WTC11 (cell line): ENCODE measurements at regions not wholly inside any gene's neighbourhood (a gene's known extent, or its start where the extent isn't known, plus 50 kb on each side); places are given as distances from the start of the nearest gene placed in this dataset.

Source experiments
- ATAC-seq: fragments of 200-7000 bp; cut with Tn5 transposase; 2 replicates; pipeline ENCODE4 v1.10.0; 2021; ENCODE audit warnings: mild to moderate bottlenecking, moderate library complexity
- CTCF ChIA-PET: fragments of 300-600 bp; sonication (Branson Sonifier 250); formaldehyde crosslinking; loops from one replicate; lab custom pipeline; 2021; ENCODE audit warnings: antibody characterized with exemption; lab: Charles Lee
- POLR2A ChIA-PET: fragments of 350-600 bp; sonication (Branson Sonifier 250); formaldehyde crosslinking; loops from one replicate; lab custom pipeline; 2021; ENCODE audit warnings: antibody characterized with exemption; lab: Charles Lee
- DNase-seq: peaks from one replicate; pipeline ENCODE4 v3.0.0; 2021; ENCODE audit warnings: low spot score
- H3K27ac Mint-ChIP-seq: 2 replicates; pipeline ENCODE4 v1.8.0; 2021; ENCODE audit warnings: mixed read lengths
- H3K27me3 Mint-ChIP-seq: 2 replicates; pipeline ENCODE4 v1.8.0; 2021; ENCODE audit warnings: low read depth, mild to moderate bottlenecking, moderate library complexity, mixed read lengths
- H3K36me3 Mint-ChIP-seq: 2 replicates; pipeline ENCODE4 v1.8.0; 2021; ENCODE audit warnings: mixed read lengths
- H3K4me1 Mint-ChIP-seq: 2 replicates; pipeline ENCODE4 v1.8.0; 2022; ENCODE audit warnings: mixed read lengths
- H3K4me3 Mint-ChIP-seq: 2 replicates; pipeline ENCODE4 v1.8.0; 2021; ENCODE audit warnings: mild to moderate bottlenecking, moderate library complexity, mixed read lengths
- H3K9me3 Mint-ChIP-seq: 2 replicates; pipeline ENCODE4 v1.8.0; 2021; ENCODE audit warnings: mixed read lengths
- FOXK1 ChIP-seq: sonication (generic); formaldehyde crosslinking; IDR thresholded peaks from 2 replicates; pipeline ENCODE4 v1.8.0; 2022; ENCODE audit warnings: mild to moderate bottlenecking, moderate library complexity, missing genetic modification reagents
- MYBL2 ChIP-seq: sonication (generic); formaldehyde crosslinking; IDR thresholded peaks from 2 replicates; pipeline ENCODE4 v1.8.1; 2023; ENCODE audit warnings: mild to moderate bottlenecking, moderate library complexity, missing genetic modification reagents
- SMAD4 ChIP-seq: sonication (generic); formaldehyde crosslinking; IDR thresholded peaks from 2 replicates; pipeline ENCODE4 v1.8.0; 2022; ENCODE audit warnings: mild to moderate bottlenecking, missing genetic modification reagents
- TEAD4 ChIP-seq: sonication (generic); formaldehyde crosslinking; IDR thresholded peaks from 2 replicates; pipeline ENCODE4 v1.8.0; 2022; ENCODE audit warnings: mild to moderate bottlenecking, missing genetic modification reagents
- ZNF121 ChIP-seq: sonication (generic); formaldehyde crosslinking; IDR thresholded peaks from 2 replicates; pipeline ENCODE4 v1.8.0; 2023; ENCODE audit warnings: missing genetic modification reagents
- ZNF232 ChIP-seq: sonication (generic); formaldehyde crosslinking; IDR thresholded peaks from 2 replicates; pipeline ENCODE4 v1.8.0; 2022; ENCODE audit warnings: mild to moderate bottlenecking, missing genetic modification reagents
- ZNF671 ChIP-seq: fragments of 250-450 bp; sonication (Bioruptor Pico); IDR thresholded peaks from 2 replicates; pipeline ENCODE4 v1.8.0; 2021; ENCODE audit warnings: mild to moderate bottlenecking
- TF ChIP-seq, protein P1 (sequence below): sonication (generic); formaldehyde crosslinking; IDR thresholded peaks from 2 replicates; pipeline ENCODE4 v1.8.0; 2023; ENCODE audit warnings: missing genetic modification reagents
- TF ChIP-seq, protein P2 (sequence below): sonication (generic); formaldehyde crosslinking; IDR thresholded peaks from 2 replicates; pipeline ENCODE4 v1.8.0; 2022; ENCODE audit warnings: mild to moderate bottlenecking, missing genetic modification reagents
- TF ChIP-seq, protein P3 (sequence below): sonication (generic); formaldehyde crosslinking; IDR thresholded peaks from 2 replicates; pipeline ENCODE4 v1.8.0; 2022; ENCODE audit warnings: missing genetic modification reagents
- TF ChIP-seq, protein P4 (sequence below): fragments of 250-450 bp; sonication (Bioruptor Pico); IDR thresholded peaks from 2 replicates; pipeline ENCODE4 v1.9.0; 2021; ENCODE audit warnings: mild to moderate bottlenecking, borderline replicate concordance
- TF ChIP-seq, protein P5 (sequence below): fragments of 250-450 bp; sonication (Bioruptor Pico); IDR thresholded peaks from 2 replicates; pipeline ENCODE4 v2.1.2; 2022; ENCODE audit warnings: mild to moderate bottlenecking, moderate library complexity
- TF ChIP-seq, protein P6 (sequence below): sonication (generic); formaldehyde crosslinking; IDR thresholded peaks from 2 replicates; pipeline ENCODE4 v1.8.0; 2023; ENCODE audit warnings: missing genetic modification reagents, mild to moderate bottlenecking, borderline replicate concordance

DNA sequence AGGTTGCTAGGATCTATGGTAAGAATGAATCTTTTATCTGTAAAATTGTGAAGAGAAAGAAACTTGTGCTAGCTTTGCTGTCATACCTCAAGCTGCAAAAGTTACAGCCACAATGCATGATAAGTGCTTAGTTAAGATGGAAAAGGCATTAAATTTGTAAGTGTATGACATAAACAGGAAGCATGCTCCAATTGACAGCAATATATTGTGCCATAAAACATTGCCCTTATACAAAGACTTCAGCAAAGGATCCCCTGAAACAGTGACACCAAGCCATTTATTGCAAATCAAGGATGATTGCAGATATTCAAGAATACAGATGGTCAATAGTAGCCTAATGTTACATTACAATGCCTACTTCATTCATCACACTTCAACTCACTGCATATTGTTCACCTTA is 283.1 kb downstream of the CPS1 start (continued):
- no peak for TF ChIP-seq SMAD4 (CRISPR knock-in tag)
- no peak for TF ChIP-seq TEAD4 (CRISPR knock-in tag)
- no peak for TF ChIP-seq ZNF121 (CRISPR knock-in tag)
- no peak for TF ChIP-seq ZNF671
- TF ChIP-seq, protein P1, sequence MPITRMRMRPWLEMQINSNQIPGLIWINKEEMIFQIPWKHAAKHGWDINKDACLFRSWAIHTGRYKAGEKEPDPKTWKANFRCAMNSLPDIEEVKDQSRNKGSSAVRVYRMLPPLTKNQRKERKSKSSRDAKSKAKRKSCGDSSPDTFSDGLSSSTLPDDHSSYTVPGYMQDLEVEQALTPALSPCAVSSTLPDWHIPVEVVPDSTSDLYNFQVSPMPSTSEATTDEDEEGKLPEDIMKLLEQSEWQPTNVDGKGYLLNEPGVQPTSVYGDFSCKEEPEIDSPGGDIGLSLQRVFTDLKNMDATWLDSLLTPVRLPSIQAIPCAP (CRISPR knock-in tag) = no peak
- TF ChIP-seq, protein P2, sequence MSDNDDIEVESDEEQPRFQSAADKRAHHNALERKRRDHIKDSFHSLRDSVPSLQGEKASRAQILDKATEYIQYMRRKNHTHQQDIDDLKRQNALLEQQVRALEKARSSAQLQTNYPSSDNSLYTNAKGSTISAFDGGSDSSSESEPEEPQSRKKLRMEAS (CRISPR knock-in tag) = no peak
- TF ChIP-seq, protein P3, sequence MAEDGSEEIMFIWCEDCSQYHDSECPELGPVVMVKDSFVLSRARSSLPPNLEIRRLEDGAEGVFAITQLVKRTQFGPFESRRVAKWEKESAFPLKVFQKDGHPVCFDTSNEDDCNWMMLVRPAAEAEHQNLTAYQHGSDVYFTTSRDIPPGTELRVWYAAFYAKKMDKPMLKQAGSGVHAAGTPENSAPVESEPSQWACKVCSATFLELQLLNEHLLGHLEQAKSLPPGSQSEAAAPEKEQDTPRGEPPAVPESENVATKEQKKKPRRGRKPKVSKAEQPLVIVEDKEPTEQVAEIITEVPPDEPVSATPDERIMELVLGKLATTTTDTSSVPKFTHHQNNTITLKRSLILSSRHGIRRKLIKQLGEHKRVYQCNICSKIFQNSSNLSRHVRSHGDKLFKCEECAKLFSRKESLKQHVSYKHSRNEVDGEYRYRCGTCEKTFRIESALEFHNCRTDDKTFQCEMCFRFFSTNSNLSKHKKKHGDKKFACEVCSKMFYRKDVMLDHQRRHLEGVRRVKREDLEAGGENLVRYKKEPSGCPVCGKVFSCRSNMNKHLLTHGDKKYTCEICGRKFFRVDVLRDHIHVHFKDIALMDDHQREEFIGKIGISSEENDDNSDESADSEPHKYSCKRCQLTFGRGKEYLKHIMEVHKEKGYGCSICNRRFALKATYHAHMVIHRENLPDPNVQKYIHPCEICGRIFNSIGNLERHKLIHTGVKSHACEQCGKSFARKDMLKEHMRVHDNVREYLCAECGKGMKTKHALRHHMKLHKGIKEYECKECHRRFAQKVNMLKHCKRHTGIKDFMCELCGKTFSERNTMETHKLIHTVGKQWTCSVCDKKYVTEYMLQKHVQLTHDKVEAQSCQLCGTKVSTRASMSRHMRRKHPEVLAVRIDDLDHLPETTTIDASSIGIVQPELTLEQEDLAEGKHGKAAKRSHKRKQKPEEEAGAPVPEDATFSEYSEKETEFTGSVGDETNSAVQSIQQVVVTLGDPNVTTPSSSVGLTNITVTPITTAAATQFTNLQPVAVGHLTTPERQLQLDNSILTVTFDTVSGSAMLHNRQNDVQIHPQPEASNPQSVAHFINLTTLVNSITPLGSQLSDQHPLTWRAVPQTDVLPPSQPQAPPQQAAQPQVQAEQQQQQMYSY (CRISPR knock-in tag) = no peak

DNA sequence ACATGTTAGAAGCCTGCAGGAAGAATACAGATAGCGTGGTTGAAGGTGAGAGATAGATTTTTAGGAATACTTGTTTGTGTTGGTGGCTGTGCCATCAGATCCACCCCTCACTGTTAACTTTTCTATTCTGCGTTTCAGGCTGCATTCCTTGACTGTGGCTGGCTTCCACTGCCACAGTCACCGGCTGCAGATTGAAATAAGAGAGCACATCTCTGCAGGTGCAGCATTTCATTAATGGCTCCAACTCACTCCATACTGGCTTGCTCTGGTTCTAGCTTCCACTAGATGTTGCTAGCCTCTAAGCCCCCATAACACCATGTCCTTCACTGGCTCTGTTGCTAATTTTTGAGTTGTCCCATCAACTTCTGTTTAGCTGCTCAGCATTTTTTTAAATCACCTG is 286.5 kb downstream of the CPS1 start:
- TF ChIP-seq FOXK1 (no peak), MYBL2 (CRISPR knock-in tag) (no peak), ZNF232 (CRISPR knock-in tag) (no peak)
- TF ChIP-seq, protein P4, sequence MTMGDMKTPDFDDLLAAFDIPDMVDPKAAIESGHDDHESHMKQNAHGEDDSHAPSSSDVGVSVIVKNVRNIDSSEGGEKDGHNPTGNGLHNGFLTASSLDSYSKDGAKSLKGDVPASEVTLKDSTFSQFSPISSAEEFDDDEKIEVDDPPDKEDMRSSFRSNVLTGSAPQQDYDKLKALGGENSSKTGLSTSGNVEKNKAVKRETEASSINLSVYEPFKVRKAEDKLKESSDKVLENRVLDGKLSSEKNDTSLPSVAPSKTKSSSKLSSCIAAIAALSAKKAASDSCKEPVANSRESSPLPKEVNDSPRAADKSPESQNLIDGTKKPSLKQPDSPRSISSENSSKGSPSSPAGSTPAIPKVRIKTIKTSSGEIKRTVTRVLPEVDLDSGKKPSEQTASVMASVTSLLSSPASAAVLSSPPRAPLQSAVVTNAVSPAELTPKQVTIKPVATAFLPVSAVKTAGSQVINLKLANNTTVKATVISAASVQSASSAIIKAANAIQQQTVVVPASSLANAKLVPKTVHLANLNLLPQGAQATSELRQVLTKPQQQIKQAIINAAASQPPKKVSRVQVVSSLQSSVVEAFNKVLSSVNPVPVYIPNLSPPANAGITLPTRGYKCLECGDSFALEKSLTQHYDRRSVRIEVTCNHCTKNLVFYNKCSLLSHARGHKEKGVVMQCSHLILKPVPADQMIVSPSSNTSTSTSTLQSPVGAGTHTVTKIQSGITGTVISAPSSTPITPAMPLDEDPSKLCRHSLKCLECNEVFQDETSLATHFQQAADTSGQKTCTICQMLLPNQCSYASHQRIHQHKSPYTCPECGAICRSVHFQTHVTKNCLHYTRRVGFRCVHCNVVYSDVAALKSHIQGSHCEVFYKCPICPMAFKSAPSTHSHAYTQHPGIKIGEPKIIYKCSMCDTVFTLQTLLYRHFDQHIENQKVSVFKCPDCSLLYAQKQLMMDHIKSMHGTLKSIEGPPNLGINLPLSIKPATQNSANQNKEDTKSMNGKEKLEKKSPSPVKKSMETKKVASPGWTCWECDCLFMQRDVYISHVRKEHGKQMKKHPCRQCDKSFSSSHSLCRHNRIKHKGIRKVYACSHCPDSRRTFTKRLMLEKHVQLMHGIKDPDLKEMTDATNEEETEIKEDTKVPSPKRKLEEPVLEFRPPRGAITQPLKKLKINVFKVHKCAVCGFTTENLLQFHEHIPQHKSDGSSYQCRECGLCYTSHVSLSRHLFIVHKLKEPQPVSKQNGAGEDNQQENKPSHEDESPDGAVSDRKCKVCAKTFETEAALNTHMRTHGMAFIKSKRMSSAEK (CRISPR knock-in tag) = no peak
- TF ChIP-seq, protein P5, sequence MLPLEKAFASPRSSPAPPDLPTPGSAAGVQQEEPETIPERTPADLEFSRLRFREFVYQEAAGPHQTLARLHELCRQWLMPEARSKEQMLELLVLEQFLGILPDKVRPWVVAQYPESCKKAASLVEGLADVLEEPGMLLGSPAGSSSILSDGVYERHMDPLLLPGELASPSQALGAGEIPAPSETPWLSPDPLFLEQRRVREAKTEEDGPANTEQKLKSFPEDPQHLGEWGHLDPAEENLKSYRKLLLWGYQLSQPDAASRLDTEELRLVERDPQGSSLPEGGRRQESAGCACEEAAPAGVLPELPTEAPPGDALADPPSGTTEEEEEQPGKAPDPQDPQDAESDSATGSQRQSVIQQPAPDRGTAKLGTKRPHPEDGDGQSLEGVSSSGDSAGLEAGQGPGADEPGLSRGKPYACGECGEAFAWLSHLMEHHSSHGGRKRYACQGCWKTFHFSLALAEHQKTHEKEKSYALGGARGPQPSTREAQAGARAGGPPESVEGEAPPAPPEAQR = no peak
- TF ChIP-seq, all 79 proteins: peak for 0
- Mint-ChIP-seq H3K27ac (peak overlapping the region; percentile 2; the same call in 1 of the 2 replicates), H3K4me1 (peaks cover 19% of the 10 kb centered on the region), H3K4me3 (no peak overlapping the region), H3K27me3 (no peaks in the 10 kb centered on the region), H3K36me3 (no peaks in the 10 kb centered on the region), H3K9me3 (no peaks in the 10 kb centered on the region)
- DNase-seq (no peak), ATAC-seq (peak; percentile 86)
- CTCF ChIA-PET = no interaction called here
- POLR2A ChIA-PET = no interaction called here

DNA sequence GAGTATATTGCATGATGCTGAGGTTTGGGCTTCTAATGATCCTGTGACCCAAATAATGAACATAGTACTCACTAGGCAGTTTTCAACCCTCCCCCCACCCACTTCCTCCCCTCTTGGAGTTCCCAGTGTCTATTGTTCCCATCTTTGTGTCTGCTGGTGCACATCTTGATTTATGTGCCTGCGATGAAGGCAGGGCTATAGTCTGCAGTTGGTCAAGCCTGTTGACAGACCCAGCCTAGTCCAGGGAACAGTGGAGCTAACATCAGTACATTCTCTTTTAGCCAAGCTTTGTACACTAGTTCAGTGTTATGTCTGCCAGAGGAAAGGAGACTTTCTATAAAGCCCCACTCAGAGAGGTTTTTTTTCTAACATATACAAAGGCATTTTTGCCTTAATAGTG is 287.6 kb downstream of the CPS1 start:
- TF ChIP-seq, protein P6, sequence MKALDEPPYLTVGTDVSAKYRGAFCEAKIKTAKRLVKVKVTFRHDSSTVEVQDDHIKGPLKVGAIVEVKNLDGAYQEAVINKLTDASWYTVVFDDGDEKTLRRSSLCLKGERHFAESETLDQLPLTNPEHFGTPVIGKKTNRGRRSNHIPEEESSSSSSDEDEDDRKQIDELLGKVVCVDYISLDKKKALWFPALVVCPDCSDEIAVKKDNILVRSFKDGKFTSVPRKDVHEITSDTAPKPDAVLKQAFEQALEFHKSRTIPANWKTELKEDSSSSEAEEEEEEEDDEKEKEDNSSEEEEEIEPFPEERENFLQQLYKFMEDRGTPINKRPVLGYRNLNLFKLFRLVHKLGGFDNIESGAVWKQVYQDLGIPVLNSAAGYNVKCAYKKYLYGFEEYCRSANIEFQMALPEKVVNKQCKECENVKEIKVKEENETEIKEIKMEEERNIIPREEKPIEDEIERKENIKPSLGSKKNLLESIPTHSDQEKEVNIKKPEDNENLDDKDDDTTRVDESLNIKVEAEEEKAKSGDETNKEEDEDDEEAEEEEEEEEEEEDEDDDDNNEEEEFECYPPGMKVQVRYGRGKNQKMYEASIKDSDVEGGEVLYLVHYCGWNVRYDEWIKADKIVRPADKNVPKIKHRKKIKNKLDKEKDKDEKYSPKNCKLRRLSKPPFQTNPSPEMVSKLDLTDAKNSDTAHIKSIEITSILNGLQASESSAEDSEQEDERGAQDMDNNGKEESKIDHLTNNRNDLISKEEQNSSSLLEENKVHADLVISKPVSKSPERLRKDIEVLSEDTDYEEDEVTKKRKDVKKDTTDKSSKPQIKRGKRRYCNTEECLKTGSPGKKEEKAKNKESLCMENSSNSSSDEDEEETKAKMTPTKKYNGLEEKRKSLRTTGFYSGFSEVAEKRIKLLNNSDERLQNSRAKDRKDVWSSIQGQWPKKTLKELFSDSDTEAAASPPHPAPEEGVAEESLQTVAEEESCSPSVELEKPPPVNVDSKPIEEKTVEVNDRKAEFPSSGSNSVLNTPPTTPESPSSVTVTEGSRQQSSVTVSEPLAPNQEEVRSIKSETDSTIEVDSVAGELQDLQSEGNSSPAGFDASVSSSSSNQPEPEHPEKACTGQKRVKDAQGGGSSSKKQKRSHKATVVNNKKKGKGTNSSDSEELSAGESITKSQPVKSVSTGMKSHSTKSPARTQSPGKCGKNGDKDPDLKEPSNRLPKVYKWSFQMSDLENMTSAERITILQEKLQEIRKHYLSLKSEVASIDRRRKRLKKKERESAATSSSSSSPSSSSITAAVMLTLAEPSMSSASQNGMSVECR (CRISPR knock-in tag) = no peak
- peaks cover 19% of the 10 kb centered on the region for H3K4me1 Mint-ChIP-seq
- H3K27me3 Mint-ChIP-seq = no peaks in the 10 kb centered on the region
- CTCF ChIA-PET = no interaction called here
- H3K4me3 Mint-ChIP-seq = no peak overlapping the region
- ATAC-seq (no peak), DNase-seq (no peak)
- no peak overlapping the region for H3K27ac Mint-ChIP-seq
- POLR2A ChIA-PET = no interaction called here
- no peaks in the 10 kb centered on the region for H3K36me3 Mint-ChIP-seq
- H3K9me3 Mint-ChIP-seq = no peaks in the 10 kb centered on the region
